DOHH2 (cell line): ENCODE measurements at regions not wholly inside any gene's neighbourhood (a gene's known extent, or its start where the extent isn't known, plus 50 kb on each side); places are given as distances from the start of the nearest gene placed in this dataset.

Experiments used
- H3F3A ChIP-seq: fragments of 200-600 bp; sonication (generic), shearing (Covaris generic); 2 replicates; pipeline ENCODE4 v1.6.0; 2016; ENCODE audit warnings: antibody characterized with exemption, mild to moderate bottlenecking; ENCODE audit not compliant: control insufficient read depth, insufficient read depth
- H3K27ac ChIP-seq: fragments of 200-600 bp; sonication (generic); 2 replicates; pipeline ENCODE4 v1.5.1; 2014; ENCODE audit warnings: low read depth, mild to moderate bottlenecking, low read length, moderate library complexity
- H3K27me3 ChIP-seq: fragments of 200-600 bp; sonication (generic); 2 replicates; pipeline ENCODE4 v1.6.1; 2014; ENCODE audit warnings: mild to moderate bottlenecking, low read length, mixed read lengths; ENCODE audit not compliant: control insufficient read depth
- H3K36me3 ChIP-seq: fragments of 200-600 bp; sonication (generic); 2 replicates; pipeline ENCODE4 v1.6.1; 2014; ENCODE audit warnings: mild to moderate bottlenecking, low read length, moderate library complexity, mixed read lengths; ENCODE audit not compliant: control insufficient read depth
- H3K4me1 ChIP-seq: fragments of 200-600 bp; sonication (generic); 2 replicates; pipeline ENCODE4 v1.6.1; 2014; ENCODE audit warnings: mild to moderate bottlenecking, low read length, mixed read lengths; ENCODE audit not compliant: control insufficient read depth
- H3K4me2 ChIP-seq: fragments of 200-600 bp; sonication (generic); 2 replicates; pipeline ENCODE4 v1.6.0; 2014; ENCODE audit warnings: mild to moderate bottlenecking, low read length, moderate library complexity
- H3K4me3 ChIP-seq: fragments of 200-600 bp; sonication (generic); 2 replicates; pipeline ENCODE4 v1.5.1; 2014; ENCODE audit warnings: mild to moderate bottlenecking, low read length, mixed read lengths
- H3K79me2 ChIP-seq: fragments of 200-600 bp; sonication (generic); 2 replicates; pipeline ENCODE4 v1.6.1; 2014; ENCODE audit warnings: mild to moderate bottlenecking, low read length, mixed read lengths; ENCODE audit not compliant: control insufficient read depth
- H3K9me2 ChIP-seq: fragments of 200-600 bp; sonication (generic); replicated peaks from 2 replicates; pipeline ENCODE4 v1.6.1; 2014; ENCODE audit warnings: mild to moderate bottlenecking, low read length, mixed read lengths; ENCODE audit not compliant: control insufficient read depth
- H3K9me3 ChIP-seq: fragments of 200-600 bp; sonication (generic); 2 replicates; pipeline ENCODE4 v1.6.1; 2014; ENCODE audit warnings: antibody characterized with exemption, low read length, mixed read lengths; ENCODE audit not compliant: control insufficient read depth, insufficient read depth
- H4K20me1 ChIP-seq: fragments of 200-600 bp; sonication (generic); 2 replicates; pipeline ENCODE4 v1.6.0; 2014; ENCODE audit warnings: low read depth, mild to moderate bottlenecking, antibody characterized with exemption, low read length, moderate library complexity; ENCODE audit not compliant: control insufficient read depth, insufficient read depth
- EZH2phosphoT487 ChIP-seq: fragments of 200-600 bp; sonication (generic); IDR thresholded peaks from 2 replicates; pipeline ENCODE4 v1.6.1; 2017; ENCODE audit warnings: borderline replicate concordance, mild to moderate bottlenecking, antibody characterized with exemption, low read length, moderate library complexity, mixed read lengths
- TF ChIP-seq, protein P1 (sequence below): fragments of 200-600 bp; sonication (generic); IDR thresholded peaks from one replicate; pipeline ENCODE4 v1.5.1; 2014; ENCODE audit warnings: antibody characterized with exemption, mild to moderate bottlenecking, low read depth, low read length; ENCODE audit not compliant: poor library complexity, severe bottlenecking

DNA sequence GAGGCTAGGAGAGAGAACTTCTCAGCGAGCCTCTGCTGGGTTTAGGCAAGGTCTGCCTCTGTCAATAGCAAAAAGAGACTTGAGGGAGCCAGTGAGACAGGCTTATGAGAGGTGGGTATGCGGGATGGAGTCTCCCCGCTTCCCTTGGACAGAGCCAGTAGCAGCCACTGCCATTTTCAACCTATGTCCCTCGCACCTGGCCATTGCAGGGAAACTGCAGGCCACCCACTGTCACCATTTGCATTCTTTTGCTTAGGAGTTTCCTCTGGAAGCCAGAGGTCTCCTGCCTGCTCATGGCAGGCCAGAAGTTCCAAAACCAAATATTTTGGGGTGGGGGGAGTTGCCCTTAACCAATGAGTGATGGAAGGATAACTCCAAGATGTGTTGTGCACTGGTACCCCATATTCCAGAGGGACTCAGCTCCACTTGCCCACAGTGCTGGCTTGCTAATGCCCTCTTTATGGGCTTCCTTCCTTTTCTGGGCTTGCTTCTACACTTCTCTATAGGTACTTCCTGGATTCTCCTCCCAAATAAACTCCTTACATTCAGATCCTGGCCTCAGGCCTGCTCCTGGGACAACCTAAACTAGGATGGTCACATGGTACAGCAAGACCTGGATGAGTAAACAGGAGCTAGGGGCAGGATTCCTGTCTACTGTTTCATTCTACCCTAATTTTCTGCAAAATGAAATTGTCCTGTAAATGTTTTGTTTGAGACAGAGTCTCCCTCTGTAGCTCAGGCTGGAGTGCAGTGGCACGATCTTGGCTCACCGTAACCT lies 108.9 kb upstream of the PROK2 start:
- H3F3A ChIP-seq: no peaks in the 10 kb centered on the region
- H4K20me1 ChIP-seq: no peaks in the 10 kb centered on the region
- H3K36me3 ChIP-seq: no peaks in the 10 kb centered on the region
- H3K9me3 ChIP-seq: no peaks in the 10 kb centered on the region
- H3K4me3 ChIP-seq: no peak overlapping the region
- peaks cover 3% of the 10 kb centered on the region; the same call in 1 of the 2 replicates for H3K4me1 ChIP-seq
- TF ChIP-seq, protein P1, sequence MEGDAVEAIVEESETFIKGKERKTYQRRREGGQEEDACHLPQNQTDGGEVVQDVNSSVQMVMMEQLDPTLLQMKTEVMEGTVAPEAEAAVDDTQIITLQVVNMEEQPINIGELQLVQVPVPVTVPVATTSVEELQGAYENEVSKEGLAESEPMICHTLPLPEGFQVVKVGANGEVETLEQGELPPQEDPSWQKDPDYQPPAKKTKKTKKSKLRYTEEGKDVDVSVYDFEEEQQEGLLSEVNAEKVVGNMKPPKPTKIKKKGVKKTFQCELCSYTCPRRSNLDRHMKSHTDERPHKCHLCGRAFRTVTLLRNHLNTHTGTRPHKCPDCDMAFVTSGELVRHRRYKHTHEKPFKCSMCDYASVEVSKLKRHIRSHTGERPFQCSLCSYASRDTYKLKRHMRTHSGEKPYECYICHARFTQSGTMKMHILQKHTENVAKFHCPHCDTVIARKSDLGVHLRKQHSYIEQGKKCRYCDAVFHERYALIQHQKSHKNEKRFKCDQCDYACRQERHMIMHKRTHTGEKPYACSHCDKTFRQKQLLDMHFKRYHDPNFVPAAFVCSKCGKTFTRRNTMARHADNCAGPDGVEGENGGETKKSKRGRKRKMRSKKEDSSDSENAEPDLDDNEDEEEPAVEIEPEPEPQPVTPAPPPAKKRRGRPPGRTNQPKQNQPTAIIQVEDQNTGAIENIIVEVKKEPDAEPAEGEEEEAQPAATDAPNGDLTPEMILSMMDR: no peak
- TF ChIP-seq EZH2phosphoT487: no peak
- H3K27me3 ChIP-seq: peaks cover 84% of the 10 kb centered on the region
- no peaks in the 10 kb centered on the region for H3K79me2 ChIP-seq
- no peak overlapping the region for H3K27ac ChIP-seq
- no peak overlapping the region for H3K4me2 ChIP-seq
- no peaks in the 10 kb centered on the region for H3K9me2 ChIP-seq

DNA sequence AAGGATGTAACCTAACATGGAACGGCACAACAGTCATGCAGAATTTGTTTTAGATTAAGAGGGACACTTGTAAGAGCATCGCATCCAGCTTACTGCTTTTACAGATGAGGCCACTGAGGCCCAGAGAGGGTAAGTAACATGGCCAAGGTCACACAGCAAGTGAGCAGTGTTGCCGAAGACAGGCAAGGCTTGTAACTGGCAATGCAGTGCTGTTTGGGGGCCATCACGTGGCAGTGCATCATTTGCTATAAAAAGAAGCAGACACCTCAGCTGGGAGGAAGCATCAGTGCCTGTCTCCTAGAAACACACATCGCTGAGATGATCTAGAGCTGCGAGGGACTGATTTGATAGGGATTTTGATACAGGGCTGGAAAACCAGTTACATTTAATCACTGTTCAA lies 108.2 kb upstream of the PROK2 start:
- Histone ChIP-seq H3K79me2 (no peaks in the 10 kb centered on the region), H3K4me1 (peaks cover 3% of the 10 kb centered on the region; the same call in 1 of the 2 replicates), H3F3A (no peaks in the 10 kb centered on the region), H3K4me2 (no peak overlapping the region), H3K9me2 (no peaks in the 10 kb centered on the region), H3K36me3 (no peaks in the 10 kb centered on the region), H3K27ac (no peak overlapping the region), H4K20me1 (no peaks in the 10 kb centered on the region), H3K27me3 (peaks cover 84% of the 10 kb centered on the region), H3K9me3 (no peaks in the 10 kb centered on the region), H3K4me3 (no peak overlapping the region)
- TF ChIP-seq, protein P1: no peak
- no peak for TF ChIP-seq EZH2phosphoT487

DNA sequence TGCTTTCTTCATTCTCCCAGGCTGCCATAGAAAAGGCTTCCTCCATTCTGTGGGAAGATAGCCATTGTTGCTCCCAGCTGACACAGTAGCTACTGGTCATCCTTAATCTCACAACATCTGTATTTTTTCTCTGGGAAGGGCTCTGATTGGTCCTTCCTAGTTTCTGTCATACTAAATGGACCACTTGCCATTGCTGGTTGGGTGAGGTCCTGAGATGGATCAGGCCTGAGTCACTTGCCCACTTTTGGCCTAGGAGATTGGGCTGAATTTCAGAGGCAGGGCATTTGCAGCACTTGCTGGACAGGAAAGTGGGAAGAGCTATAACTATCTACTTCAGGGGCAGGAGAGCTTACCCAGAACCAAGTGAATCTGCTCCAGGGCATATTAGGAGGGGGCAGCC lies 106.5 kb upstream of the PROK2 start:
- Histone ChIP-seq H3K4me2 (no peak overlapping the region), H4K20me1 (no peaks in the 10 kb centered on the region), H3F3A (no peaks in the 10 kb centered on the region), H3K27me3 (peaks cover 83% of the 10 kb centered on the region), H3K36me3 (no peaks in the 10 kb centered on the region), H3K4me1 (peaks cover 3% of the 10 kb centered on the region; the same call in 1 of the 2 replicates), H3K9me3 (no peaks in the 10 kb centered on the region), H3K27ac (no peak overlapping the region), H3K9me2 (no peaks in the 10 kb centered on the region), H3K79me2 (no peaks in the 10 kb centered on the region), H3K4me3 (no peak overlapping the region)
- TF ChIP-seq EZH2phosphoT487: no peak
- TF ChIP-seq, protein P1: no peak
